C4-2B (cell line): ENCODE measurements at regions not wholly inside any gene's neighbourhood (a gene's known extent, or its start where the extent isn't known, plus 50 kb on each side); places are given as distances from the start of the nearest gene placed in this dataset.

ENCODE experiments used
- CTCF ChIP-seq: fragments of 450-650 bp; conservative IDR thresholded peaks from 2 replicates; pipeline ENCODE4 v1.5.1; 2017; ENCODE audit warnings: mild to moderate bottlenecking
- ZFX ChIP-seq: fragments of 450-650 bp; IDR thresholded peaks from 2 replicates; pipeline ENCODE4 v1.6.1; 2017

GRCh38 chr3:152087153-152087552 lies 181.6 kb upstream of the MBNL1 start:
- TF ChIP-seq CTCF (no peak), ZFX (no peak)
